K562 (cell line): ENCODE measurements at regions not wholly inside any gene's neighbourhood (a gene's known extent, or its start where the extent isn't known, plus 50 kb on each side); places are given as distances from the start of the nearest gene placed in this dataset.

ENCODE experiments used
- BCOR ChIP-seq: fragments of 450-650 bp; IDR thresholded peaks from 2 replicates; pipeline ENCODE4 v1.6.1; 2016
- FOXA3 ChIP-seq, 2 experiments: fragments of 450-650 bp in 1 of 2; sonication (generic) in 1 of 2; formaldehyde crosslinking; IDR thresholded peaks in 1 of 2; conservative IDR thresholded peaks in 1 of 2; 2 replicates each; pipeline versions ENCODE4 v1.4.0 to v1.8.0; 2020 to 2022; ENCODE audit warnings: mild to moderate bottlenecking in 2 of 2, missing genetic modification reagents in 1 of 2
- KLF13 ChIP-seq: fragments of 450-650 bp; IDR thresholded peaks from 2 replicates; pipeline ENCODE4 v1.6.1; 2016; ENCODE audit warnings: missing genetic modification characterization, low read depth, mild to moderate bottlenecking, missing compliant biosample characterization, moderate library complexity, borderline replicate concordance
- RBBP5 ChIP-seq: fragments of 200-600 bp; sonication (generic); IDR thresholded peaks from 2 replicates; pipeline ENCODE4 v1.6.1; 2012; ENCODE audit warnings: borderline replicate concordance, mild to moderate bottlenecking, low read length, control low read depth, inconsistent platforms; ENCODE audit not compliant: insufficient read depth, poor library complexity, severe bottlenecking
- SUPT5H ChIP-seq: fragments of 450-650 bp; IDR thresholded peaks from 2 replicates; pipeline ENCODE4 v1.6.1; 2016
- ZBTB11 ChIP-seq, 3 experiments: fragments of 200-800 bp in 1 of 3; fragments of 250-450 bp in 1 of 3; fragments of 450-650 bp in 1 of 3; sonication (Bioruptor Pico) in 1 of 3; sonication (Bioruptor generic) in 1 of 3; formaldehyde crosslinking in 1 of 3; IDR thresholded peaks; 2 replicates each; pipeline versions ENCODE4 v1.6.1 to v1.8.0; 2016 to 2022; ENCODE audit warnings: mild to moderate bottlenecking in 2 of 3, missing genetic modification characterization in 2 of 3, missing compliant biosample characterization in 1 of 3, moderate library complexity in 1 of 3
- ZFP1 ChIP-seq: fragments of 450-650 bp; formaldehyde crosslinking; IDR thresholded peaks from 2 replicates; pipeline ENCODE4 v1.4.0; 2020; ENCODE audit warnings: mild to moderate bottlenecking, mixed read lengths
- ZNF407 ChIP-seq: fragments of 450-650 bp; IDR thresholded peaks from 2 replicates; pipeline ENCODE4 v1.6.1; 2016; ENCODE audit warnings: low read depth
- ZNF436 ChIP-seq: fragments of 250-450, 450-650 bp; sonication (Bioruptor Pico); formaldehyde crosslinking; IDR thresholded peaks from 2 replicates; pipeline ENCODE4 v1.7.0; 2020; ENCODE audit warnings: mild to moderate bottlenecking
- TF ChIP-seq, protein P1 (sequence below): IDR thresholded peaks from 2 replicates; pipeline ENCODE4 v1.6.1; 2016; ENCODE audit warnings: missing genetic modification characterization, missing compliant biosample characterization

DNA sequence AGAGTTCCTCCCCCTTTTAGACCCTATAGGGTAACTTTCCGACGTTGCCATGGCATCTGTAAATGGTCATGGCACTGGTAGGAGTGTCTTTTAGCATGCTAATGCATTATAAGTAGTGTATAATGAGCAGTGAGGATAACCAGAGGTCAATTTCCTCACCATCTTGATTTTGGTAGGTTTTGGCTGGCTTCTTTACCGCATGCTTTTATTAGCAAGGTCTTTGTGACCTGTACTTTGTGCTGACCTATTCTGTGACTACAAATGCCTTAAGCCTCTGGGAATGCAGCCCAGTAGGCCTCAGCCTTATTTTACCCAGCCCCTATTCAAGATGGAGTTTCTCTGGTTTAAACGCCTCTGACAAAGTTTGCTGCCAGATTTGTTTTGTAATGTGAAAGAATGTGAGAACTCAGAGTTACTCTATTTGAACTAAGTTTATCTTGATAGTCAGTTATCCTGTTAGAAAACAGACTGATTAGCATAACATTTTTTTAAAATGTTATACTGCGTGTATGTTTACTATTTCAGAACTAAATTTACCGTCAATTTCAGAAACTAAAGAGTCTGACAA is 111.3 kb upstream of the PRSS16 start (continued):
- no peak for TF ChIP-seq RBBP5
- TF ChIP-seq SUPT5H: peak; percentile 53
- TF ChIP-seq, protein P1, sequence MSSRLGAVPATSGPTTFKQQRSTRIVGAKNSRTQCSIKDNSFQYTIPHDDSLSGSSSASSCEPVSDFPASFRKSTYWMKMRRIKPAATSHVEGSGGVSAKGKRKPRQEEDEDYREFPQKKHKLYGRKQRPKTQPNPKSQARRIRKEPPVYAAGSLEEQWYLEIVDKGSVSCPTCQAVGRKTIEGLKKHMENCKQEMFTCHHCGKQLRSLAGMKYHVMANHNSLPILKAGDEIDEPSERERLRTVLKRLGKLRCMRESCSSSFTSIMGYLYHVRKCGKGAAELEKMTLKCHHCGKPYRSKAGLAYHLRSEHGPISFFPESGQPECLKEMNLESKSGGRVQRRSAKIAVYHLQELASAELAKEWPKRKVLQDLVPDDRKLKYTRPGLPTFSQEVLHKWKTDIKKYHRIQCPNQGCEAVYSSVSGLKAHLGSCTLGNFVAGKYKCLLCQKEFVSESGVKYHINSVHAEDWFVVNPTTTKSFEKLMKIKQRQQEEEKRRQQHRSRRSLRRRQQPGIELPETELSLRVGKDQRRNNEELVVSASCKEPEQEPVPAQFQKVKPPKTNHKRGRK (tag): no peak
- TF ChIP-seq ZNF436 (CRISPR knock-in tag): 0 out of 2 replicates have a peak, but pooled peaks have one; percentile 35
- TF ChIP-seq ZNF407: no peak
- TF ChIP-seq KLF13 (tag): peak; percentile 87
- peak in 1 of 3 experiments; percentile 83; a peak in 2 of 6 replicates for TF ChIP-seq ZBTB11 (CRISPR knock-in tag; IDR thresholded peaks at IDR 0.05)
- peak in 1 of 2 experiments; percentile 25; a peak in 1 of 4 replicates for TF ChIP-seq FOXA3 (CRISPR knock-in tag; conservative IDR thresholded peaks at IDR 0.05 in 1 of 2, IDR thresholded peaks at IDR 0.05 in 1 of 2)
- TF ChIP-seq ZFP1 (CRISPR knock-in tag): peak; percentile 86
- TF ChIP-seq BCOR: no peak
